Prostate gland (tissue), 2 donors: ENCODE measurements at regions not wholly inside any gene's neighbourhood (a gene's known extent, or its start where the extent isn't known, plus 50 kb on each side); places are given as distances from the start of the nearest gene placed in this dataset.

Experiments used
- DNase-seq: peaks from one replicate; pipeline ENCODE4 v3.0.0-alpha.2; 2019; ENCODE audit warnings: low spot score
- H3K27ac ChIP-seq, 2 donors: fragments of 200-600 bp; sonication (generic); 2 replicates each; pipeline ENCODE4 v1.5.1; 2017 to 2019
- H3K27me3 ChIP-seq: fragments of 200-600 bp; sonication (generic); replicated peaks from 2 replicates; pipeline ENCODE4 v1.5.1; 2019; ENCODE audit not compliant: insufficient read depth
- H3K36me3 ChIP-seq, 2 donors: fragments of 200-600 bp; sonication (generic); 1 replicate in 1 of 2; 2 replicates in 1 of 2; pipeline versions ENCODE4 v1.5.1 to v1.8.1; 2017 to 2019
- H3K4me1 ChIP-seq: fragments of 200-600 bp; sonication (generic); replicated peaks from 2 replicates; pipeline ENCODE4 v1.5.1; 2019
- H3K4me3 ChIP-seq, 2 donors: fragments of 200-600 bp; sonication (generic); 2 replicates each; pipeline ENCODE4 v1.5.1; 2017 to 2019
- H3K9me3 ChIP-seq: fragments of 200-600 bp; sonication (generic); 2 replicates; pipeline ENCODE4 v1.5.1; 2017
- POLR2A ChIP-seq: fragments of 450-650 bp; IDR thresholded peaks from one replicate; pipeline ENCODE4 v1.6.1; 2016; ENCODE audit warnings: antibody characterized with exemption, mild to moderate bottlenecking
- POLR2AphosphoS5 ChIP-seq: sonication (generic); formaldehyde crosslinking; IDR thresholded peaks from one replicate; pipeline ENCODE4 v1.6.1; 2017; ENCODE audit warnings: antibody characterized with exemption
- WGBS: methylation state at CpG from one replicate; pipeline ENCODE4 v1.1.5; 2018; 5-methylcytosine and 5-hydroxymethylcytosine counted together
- intact Hi-C: fragments of 100-400 bp; cut with DNase I; formaldehyde crosslinking; loops from one replicate; pipeline ENCODE4 v1.14.2; 2022
- TF ChIP-seq, protein P1 (sequence below), 4 experiments: fragments of 200-600 bp in 2 of 4; fragments of 450-650 bp in 2 of 4; sonication (generic) in 2 of 4; IDR thresholded peaks; 1 replicate in 3 of 4; 2 replicates in 1 of 4; pipeline ENCODE4 v1.5.1; 2016 to 2019; ENCODE audit warnings: antibody characterized with exemption in 4 of 4, mild to moderate bottlenecking in 2 of 4, moderate library complexity in 2 of 4

GRCh38 chr20:22245139-22245538 is 339.2 kb downstream of the FOXA2 start:
- no peaks in the 10 kb centered on the region for H3K4me1 ChIP-seq
- DNase-seq, result no peak
- TF ChIP-seq POLR2A (no peak), POLR2AphosphoS5 (no peak)
- TF ChIP-seq, protein P1, sequence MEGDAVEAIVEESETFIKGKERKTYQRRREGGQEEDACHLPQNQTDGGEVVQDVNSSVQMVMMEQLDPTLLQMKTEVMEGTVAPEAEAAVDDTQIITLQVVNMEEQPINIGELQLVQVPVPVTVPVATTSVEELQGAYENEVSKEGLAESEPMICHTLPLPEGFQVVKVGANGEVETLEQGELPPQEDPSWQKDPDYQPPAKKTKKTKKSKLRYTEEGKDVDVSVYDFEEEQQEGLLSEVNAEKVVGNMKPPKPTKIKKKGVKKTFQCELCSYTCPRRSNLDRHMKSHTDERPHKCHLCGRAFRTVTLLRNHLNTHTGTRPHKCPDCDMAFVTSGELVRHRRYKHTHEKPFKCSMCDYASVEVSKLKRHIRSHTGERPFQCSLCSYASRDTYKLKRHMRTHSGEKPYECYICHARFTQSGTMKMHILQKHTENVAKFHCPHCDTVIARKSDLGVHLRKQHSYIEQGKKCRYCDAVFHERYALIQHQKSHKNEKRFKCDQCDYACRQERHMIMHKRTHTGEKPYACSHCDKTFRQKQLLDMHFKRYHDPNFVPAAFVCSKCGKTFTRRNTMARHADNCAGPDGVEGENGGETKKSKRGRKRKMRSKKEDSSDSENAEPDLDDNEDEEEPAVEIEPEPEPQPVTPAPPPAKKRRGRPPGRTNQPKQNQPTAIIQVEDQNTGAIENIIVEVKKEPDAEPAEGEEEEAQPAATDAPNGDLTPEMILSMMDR (IDR thresholded peaks at IDR 0.05), result no peak
- no peaks in the 10 kb centered on the region for H3K36me3 ChIP-seq
- no peak overlapping the region for H3K27ac ChIP-seq
- no peaks in the 10 kb centered on the region for H3K27me3 ChIP-seq
- 77% methylated on average over 3 of the region's 3 CpGs for WGBS
- intact Hi-C loops, result no loop called here
- no peak overlapping the region for H3K4me3 ChIP-seq
- no peaks in the 10 kb centered on the region for H3K9me3 ChIP-seq

DNA sequence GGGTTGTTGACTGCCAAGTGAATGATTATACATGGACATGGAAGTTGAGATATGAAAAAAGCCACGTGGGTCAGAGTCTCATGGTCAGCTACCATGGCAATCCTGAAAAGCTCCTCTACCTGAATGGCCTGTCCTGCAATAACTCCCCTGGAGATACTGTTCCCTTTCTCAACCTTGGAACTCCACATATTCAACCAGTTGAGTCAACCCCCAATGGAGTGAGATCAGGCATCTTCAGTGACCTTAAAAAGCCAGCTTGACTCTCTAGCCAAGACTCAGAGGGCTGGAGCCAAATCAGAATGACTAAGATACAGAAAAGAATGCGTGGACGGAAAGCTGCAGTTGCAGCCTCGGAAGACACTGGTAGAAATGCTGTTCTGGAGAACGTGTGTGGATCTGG is 341.3 kb downstream of the FOXA2 start:
- Histone ChIP-seq H3K36me3 (no peaks in the 10 kb centered on the region), H3K9me3 (no peaks in the 10 kb centered on the region), H3K27ac (no peak overlapping the region), H3K4me1 (no peaks in the 10 kb centered on the region), H3K4me3 (no peak overlapping the region), H3K27me3 (no peaks in the 10 kb centered on the region)
- TF ChIP-seq POLR2AphosphoS5, result no peak
- TF ChIP-seq POLR2A, result no peak
- TF ChIP-seq, protein P1 (IDR thresholded peaks at IDR 0.05), result no peak
- intact Hi-C loops, result no loop called here
- WGBS, result 71% methylated on average over 5 of the region's 5 CpGs
- no peak for DNase-seq

DNA sequence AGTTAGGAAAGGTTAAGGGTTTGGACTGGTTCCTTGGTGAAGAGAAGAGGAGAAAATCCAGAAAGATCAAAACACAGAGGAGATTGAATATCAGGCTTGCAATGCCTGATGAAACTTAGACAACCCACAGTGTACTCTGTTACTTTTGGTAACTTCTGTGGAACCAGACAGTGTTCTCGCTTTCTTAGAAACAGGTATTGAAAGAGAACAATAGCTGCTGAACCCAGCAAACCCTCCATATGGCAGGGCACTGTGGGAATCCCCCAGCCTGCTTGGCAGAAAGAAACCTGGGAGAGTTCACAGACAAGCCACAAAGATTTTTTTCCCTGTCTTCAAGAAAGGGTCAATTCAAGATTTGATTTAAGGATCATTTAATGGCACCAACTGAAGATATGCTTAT is 342.8 kb downstream of the FOXA2 start:
- intact Hi-C loops, result no loop called here
- TF ChIP-seq, protein P1 (IDR thresholded peaks at IDR 0.05), result no peak
- TF ChIP-seq POLR2A, result no peak
- no peak for TF ChIP-seq POLR2AphosphoS5
- Histone ChIP-seq H3K36me3 (no peaks in the 10 kb centered on the region), H3K4me3 (no peak overlapping the region), H3K9me3 (no peaks in the 10 kb centered on the region), H3K27ac (no peak overlapping the region), H3K4me1 (no peaks in the 10 kb centered on the region), H3K27me3 (no peaks in the 10 kb centered on the region)
- WGBS, result 65% methylated on average over 1 of the region's 1 CpG
- DNase-seq, result no peak

- H3K27ac ChIP-seq, result no peak overlapping the region
- no peaks in the 10 kb centered on the region for H3K4me1 ChIP-seq
- DNase-seq, result no peak
- intact Hi-C loops, result no loop called here
- H3K9me3 ChIP-seq, result no peaks in the 10 kb centered on the region
- no peaks in the 10 kb centered on the region for H3K27me3 ChIP-seq
- no peaks in the 10 kb centered on the region for H3K36me3 ChIP-seq
- H3K4me3 ChIP-seq, result no peak overlapping the region
- TF ChIP-seq POLR2A, result no peak
- TF ChIP-seq POLR2AphosphoS5, result no peak
- TF ChIP-seq, protein P1 (IDR thresholded peaks at IDR 0.05), result no peak
These were observed 351.4 kb downstream of the FOXA2 start for GRCh38 chr20:22232923-22233322.

GRCh38 chr20:22232473-22232872 is 351.9 kb downstream of the FOXA2 start:
- H3K27ac ChIP-seq, result no peak overlapping the region
- no peak overlapping the region for H3K4me3 ChIP-seq
- H3K4me1 ChIP-seq, result no peaks in the 10 kb centered on the region
- TF ChIP-seq POLR2A, result no peak
- TF ChIP-seq, protein P1 (IDR thresholded peaks at IDR 0.05), result no peak
- no peak for TF ChIP-seq POLR2AphosphoS5
- H3K9me3 ChIP-seq, result no peaks in the 10 kb centered on the region
- no peak for DNase-seq
- 47% methylated on average over 9 of the region's 9 CpGs for WGBS
- H3K27me3 ChIP-seq, result no peaks in the 10 kb centered on the region
- no peaks in the 10 kb centered on the region for H3K36me3 ChIP-seq
- intact Hi-C loops, result no loop called here
